Lung (tissue), 11 donors: ENCODE measurements at regions not wholly inside any gene's neighbourhood (a gene's known extent, or its start where the extent isn't known, plus 50 kb on each side); places are given as distances from the start of the nearest gene placed in this dataset.

Experiments
- ATAC-seq: fragments of 200-7000 bp; cut with Tn5 transposase; one replicate; pipeline ENCODE4 v1.9.1; 2020; ENCODE audit warnings: moderate number of reproducible peaks; ENCODE audit not compliant: insufficient read depth, low FRiP score
- DNase-seq, 3 donors: peaks; one replicate each; pipeline ENCODE4 v3.0.0-alpha.2; 2013 to 2017
- H3K27ac ChIP-seq, 2 donors: one replicate each; pipeline ENCODE4 v1.5.1; 2013; ENCODE audit warnings: mild to moderate bottlenecking in 2 of 2, moderate library complexity in 2 of 2, control low read depth in 1 of 2, inconsistent platforms in 1 of 2, low read depth in 1 of 2, low read length in 1 of 2
- H3K27me3 ChIP-seq, 3 donors: one replicate each; pipeline ENCODE4 v1.5.1; 2013; ENCODE audit warnings: low read length in 2 of 3; ENCODE audit not compliant: control insufficient read depth in 3 of 3, insufficient read depth in 3 of 3
- H3K36me3 ChIP-seq, 4 donors: one replicate each; pipeline ENCODE4 v1.5.1; 2013; ENCODE audit warnings: low read length in 4 of 4, mild to moderate bottlenecking in 1 of 4, moderate library complexity in 1 of 4; ENCODE audit not compliant: control insufficient read depth in 4 of 4, insufficient read depth in 4 of 4
- H3K4me1 ChIP-seq, 5 donors: one replicate each; pipeline ENCODE4 v1.5.1; 2013; ENCODE audit warnings: low read length in 5 of 5, mild to moderate bottlenecking in 2 of 5, moderate library complexity in 1 of 5; ENCODE audit not compliant: control insufficient read depth in 5 of 5, insufficient read depth in 5 of 5
- H3K4me3 ChIP-seq: one replicate; pipeline ENCODE4 v1.5.1; 2013; ENCODE audit warnings: mild to moderate bottlenecking, control low read depth, moderate library complexity
- H3K9ac ChIP-seq, 2 donors: one replicate each; pipeline ENCODE4 v1.5.1; 2013; ENCODE audit warnings: low read length in 2 of 2, control low read depth in 1 of 2; ENCODE audit not compliant: insufficient read depth in 1 of 2
- H3K9me3 ChIP-seq, 4 donors: one replicate each; pipeline ENCODE4 v1.5.1; 2013; ENCODE audit warnings: low read length in 3 of 4, mild to moderate bottlenecking in 1 of 4, moderate library complexity in 1 of 4; ENCODE audit not compliant: control insufficient read depth in 4 of 4, insufficient read depth in 3 of 4
- CTCF ChIP-seq: IDR thresholded peaks from 2 replicates; pipeline ENCODE4 v1.5.1; 2012; ENCODE audit warnings: mild to moderate bottlenecking; ENCODE audit errors: control extremely low read depth, extremely low read depth
- WGBS, 2 donors: extraction: QIAGEN DNeasy Blood & Tissue Kit; methylation state at CpG; one replicate each; pipeline ENCODE4 v1.1.7; 2013; 5-methylcytosine and 5-hydroxymethylcytosine counted together
- donor health status: control.
- donor health status: control.
- donor health status: Bipolar disorder and iron deficiency.
- donor health status: healthy.
- donor health status: DM: yes; HTN: yes; CAD: no.

GRCh38 chr12:62106547-62107185 is 153.5 kb upstream of the USP15 start:
- peak overlapping the region in 1 of 2 donors; percentile 3 for H3K9ac ChIP-seq
- peak in 1 of 3 donors; percentile 16 for DNase-seq
- H3K4me3 ChIP-seq = no peak overlapping the region
- H3K27ac ChIP-seq = no peak overlapping the region
- ATAC-seq = no peak
- no peak for TF ChIP-seq CTCF
- peaks cover 0 to 7% (median 0%) of the 10 kb centered on the region in 5 donors for H3K4me1 ChIP-seq
- H3K27me3 ChIP-seq = no peaks in the 10 kb centered on the region
- no peaks in the 10 kb centered on the region for H3K9me3 ChIP-seq
- WGBS, 2 donors = 50 to 51% methylated on average over 8 of the region's 8 CpGs
- H3K36me3 ChIP-seq = no peaks in the 10 kb centered on the region

- no peak for TF ChIP-seq CTCF
- Histone ChIP-seq H3K9me3 (peaks cover 0 to 5% (median 0%) of the 10 kb centered on the region in 4 donors), H3K27ac (no peak overlapping the region), H3K9ac (no peak overlapping the region), H3K4me1 (peaks cover 0 to 4% (median 0%) of the 10 kb centered on the region in 5 donors), H3K36me3 (no peaks in the 10 kb centered on the region), H3K4me3 (no peak overlapping the region), H3K27me3 (no peaks in the 10 kb centered on the region)
- ATAC-seq = no peak
- DNase-seq = no peak
- WGBS, 2 donors = 60 to 74% methylated on average over 10 of the region's 10 CpGs
These were observed 146.7 kb upstream of the USP15 start for GRCh38 chr12:62113366-62114011.

- peaks cover 0 to 4% (median 0%) of the 10 kb centered on the region in 5 donors for H3K4me1 ChIP-seq
- DNase-seq = peak in 2 of 3 donors; percentile 71 to 79
- H3K9ac ChIP-seq = no peak overlapping the region
- no peak overlapping the region for H3K4me3 ChIP-seq
- no peaks in the 10 kb centered on the region for H3K27me3 ChIP-seq
- no peaks in the 10 kb centered on the region for H3K36me3 ChIP-seq
- WGBS, 2 donors = 54 to 70% methylated on average over 2 of the region's 2 CpGs
- H3K27ac ChIP-seq = no peak overlapping the region
- no peak for TF ChIP-seq CTCF
- no peak for ATAC-seq
- H3K9me3 ChIP-seq = peaks cover 0 to 5% (median 0%) of the 10 kb centered on the region in 4 donors
These were observed 143.2 kb upstream of the USP15 start for GRCh38 chr12:62116986-62117385.
